IgD-negative memory B cell (primary cell): ENCODE measurements at regions not wholly inside any gene's neighbourhood (a gene's known extent, or its start where the extent isn't known, plus 50 kb on each side); places are given as distances from the start of the nearest gene placed in this dataset.
"Not testable (repeated sequence)": the region's sequence is repeated elsewhere in the genome, so short reads cannot be mapped to it uniquely, and the experiment has no call there.

ENCODE experiments used
- H3K27ac Mint-ChIP-seq, 3 donors: one replicate each; pipeline ENCODE4 v1.8.0; 2020 to 2022; ENCODE audit warnings: mild to moderate bottlenecking in 3 of 3, mixed read lengths in 3 of 3, moderate library complexity in 1 of 3
- H3K27me3 Mint-ChIP-seq: one replicate; pipeline ENCODE4 v1.8.0; 2021; ENCODE audit warnings: mixed read lengths
- H3K36me3 Mint-ChIP-seq: one replicate; pipeline ENCODE4 v1.8.0; 2020; ENCODE audit warnings: mild to moderate bottlenecking, mixed read lengths
- H3K4me1 Mint-ChIP-seq, 3 donors: one replicate each; pipeline ENCODE4 v1.8.0; 2020 to 2022; ENCODE audit warnings: mixed read lengths in 3 of 3, mild to moderate bottlenecking in 1 of 3
- H3K4me3 Mint-ChIP-seq, 4 donors: one replicate each; pipeline ENCODE4 v1.8.0; 2020 to 2022; ENCODE audit warnings: mild to moderate bottlenecking in 4 of 4, mixed read lengths in 4 of 4, moderate library complexity in 3 of 4
- H3K9me3 Mint-ChIP-seq, 3 donors: one replicate each; pipeline ENCODE4 v1.8.0; 2020 to 2021; ENCODE audit warnings: mixed read lengths in 3 of 3, mild to moderate bottlenecking in 1 of 3

DNA sequence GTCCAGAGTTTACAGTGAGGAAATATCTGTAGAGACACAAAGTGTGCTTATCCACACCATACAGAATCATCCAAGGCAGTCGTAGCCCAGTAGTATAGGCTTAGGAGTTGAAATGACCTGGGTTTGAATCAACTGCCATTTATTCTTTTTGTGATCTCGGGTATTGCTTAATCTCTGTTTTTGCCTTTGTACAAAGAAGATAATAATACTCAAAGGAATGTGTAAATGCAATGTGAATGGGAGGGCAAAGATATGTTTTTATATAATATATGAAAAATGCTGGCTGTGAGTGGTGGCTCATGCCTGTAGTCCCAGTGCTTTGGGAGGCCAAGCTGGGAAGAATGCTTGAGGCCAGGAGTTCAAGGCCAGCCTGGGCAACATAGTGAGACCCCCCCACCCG lies 141.1 kb downstream of the SPATA31D1 start:
- Mint-ChIP-seq H3K27me3 (no peaks in the 10 kb centered on the region), H3K4me1 (peaks cover 34 to 52% (median 36%) of the 10 kb centered on the region in 3 donors), H3K36me3 (no peaks in the 10 kb centered on the region), H3K9me3 (peaks cover 0 to 2% (median 0%) of the 10 kb centered on the region in 3 donors), H3K27ac (no peak overlapping the region), H3K4me3 (no peak overlapping the region)

GRCh38 chr9:82130331-82131042 lies 141.9 kb downstream of the SPATA31D1 start:
- H3K27ac Mint-ChIP-seq = no peak overlapping the region
- peaks cover 34 to 49% (median 36%) of the 10 kb centered on the region in 3 donors for H3K4me1 Mint-ChIP-seq
- no peaks in the 10 kb centered on the region for H3K36me3 Mint-ChIP-seq
- no peaks in the 10 kb centered on the region for H3K27me3 Mint-ChIP-seq
- no peak overlapping the region for H3K4me3 Mint-ChIP-seq
- H3K9me3 Mint-ChIP-seq = peaks cover 0 to 6% (median 0%) of the 10 kb centered on the region in 3 donors

DNA sequence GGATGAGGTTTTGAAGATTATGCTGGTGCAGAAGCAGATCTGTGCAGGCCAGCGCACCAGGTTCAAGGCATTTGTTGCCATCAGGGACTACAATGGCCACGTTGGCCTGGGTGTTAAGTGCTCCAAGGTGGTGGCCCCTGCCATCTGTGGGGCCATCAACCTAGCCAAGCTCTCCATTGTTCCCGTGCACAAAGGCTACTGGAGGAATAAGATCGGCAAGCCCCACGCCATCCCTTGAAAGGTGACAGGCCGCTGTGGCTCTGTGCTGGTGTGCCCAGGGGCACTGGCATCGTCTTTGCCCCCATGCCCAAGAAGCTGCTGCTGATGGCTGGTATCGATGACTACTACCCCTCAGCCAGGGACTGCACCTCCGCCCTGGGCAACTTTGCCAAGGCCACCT lies 142.5 kb downstream of the SPATA31D1 start:
- Mint-ChIP-seq H3K36me3 (no peaks in the 10 kb centered on the region), H3K4me1 (peaks cover 31 to 46% (median 34%) of the 10 kb centered on the region in 3 donors), H3K27me3 (no peaks in the 10 kb centered on the region), H3K27ac (no peak overlapping the region), H3K4me3 (peak overlapping the region in 1 of 4 donors; percentile 58), H3K9me3 (peaks cover 0 to 11% (median 3%) of the 10 kb centered on the region in 3 donors)

DNA sequence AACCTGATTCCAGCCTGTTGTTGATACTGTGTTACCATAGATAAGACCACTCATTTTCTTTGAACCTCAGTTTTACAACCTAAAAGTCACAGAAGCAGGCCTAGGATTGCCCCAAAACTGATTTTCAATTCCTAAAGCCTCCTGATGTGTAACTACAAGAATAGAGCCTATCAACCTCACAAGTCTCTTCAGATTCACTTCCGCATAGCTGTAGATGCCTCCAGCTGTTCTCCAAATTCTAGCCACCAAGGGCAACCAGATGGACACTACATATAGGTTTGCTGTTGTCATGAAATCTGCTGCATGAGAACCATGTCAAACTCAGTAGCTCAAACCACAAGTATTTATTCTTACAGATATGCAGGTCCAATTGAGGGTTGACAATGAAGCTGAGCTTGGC lies 143.5 kb downstream of the SPATA31D1 start:
- Mint-ChIP-seq H3K27ac (peak overlapping the region in 1 of 3 donors; percentile 33), H3K27me3 (no peaks in the 10 kb centered on the region), H3K4me1 (peaks cover 25 to 38% (median 27%) of the 10 kb centered on the region in 3 donors), H3K36me3 (no peaks in the 10 kb centered on the region), H3K4me3 (no peak overlapping the region), H3K9me3 (peaks cover 0 to 16% (median 4%) of the 10 kb centered on the region in 3 donors)

DNA sequence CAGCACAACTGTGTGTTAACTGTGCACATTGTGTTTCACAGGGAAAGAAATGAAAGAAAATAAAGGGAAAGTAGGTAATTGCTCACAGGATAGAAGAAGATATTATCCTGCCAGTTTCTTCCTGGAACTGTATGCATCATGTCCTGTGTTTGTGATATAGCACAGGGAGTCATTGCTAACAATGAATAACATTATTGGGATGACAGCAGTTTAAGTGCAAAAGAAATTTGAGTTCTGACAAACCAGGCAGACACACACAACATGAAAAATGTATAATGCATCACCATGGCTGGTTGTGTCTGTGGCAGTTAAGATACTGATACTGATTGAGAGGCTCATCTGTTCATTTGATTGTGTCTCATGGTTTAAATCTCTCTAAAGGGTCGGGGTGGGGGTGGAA lies 145.4 kb downstream of the SPATA31D1 start:
- Mint-ChIP-seq H3K9me3 (peaks cover 0 to 16% (median 7%) of the 10 kb centered on the region in 3 donors), H3K4me1 (peaks cover 5 to 19% (median 8%) of the 10 kb centered on the region in 3 donors), H3K27ac (no peak overlapping the region), H3K27me3 (no peaks in the 10 kb centered on the region), H3K36me3 (no peaks in the 10 kb centered on the region), H3K4me3 (no peak overlapping the region)

DNA sequence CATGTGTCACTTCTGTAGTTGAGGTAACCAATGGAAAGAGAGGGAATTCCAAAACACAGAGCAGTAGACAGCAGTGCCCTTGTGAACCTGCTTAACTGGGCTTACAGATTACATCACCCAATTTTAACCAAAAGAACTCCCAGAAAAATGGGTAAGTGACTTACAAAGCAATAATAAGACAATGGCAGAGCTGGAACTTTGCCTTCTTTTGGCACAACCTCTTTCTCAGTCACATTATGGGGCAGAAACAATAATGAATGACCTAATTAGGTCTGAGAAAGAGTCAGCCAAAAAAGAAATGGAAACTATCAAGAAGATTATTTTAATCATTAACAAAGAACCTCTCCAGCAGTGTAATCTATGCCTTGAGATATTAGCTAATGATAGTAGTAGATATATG lies 146.5 kb downstream of the SPATA31D1 start:
- Mint-ChIP-seq H3K4me1 (peaks cover 5 to 15% (median 5%) of the 10 kb centered on the region in 3 donors), H3K27ac (no peak overlapping the region), H3K27me3 (no peaks in the 10 kb centered on the region), H3K9me3 (peaks cover 0 to 16% (median 7%) of the 10 kb centered on the region in 3 donors), H3K36me3 (no peaks in the 10 kb centered on the region), H3K4me3 (no peak overlapping the region)

DNA sequence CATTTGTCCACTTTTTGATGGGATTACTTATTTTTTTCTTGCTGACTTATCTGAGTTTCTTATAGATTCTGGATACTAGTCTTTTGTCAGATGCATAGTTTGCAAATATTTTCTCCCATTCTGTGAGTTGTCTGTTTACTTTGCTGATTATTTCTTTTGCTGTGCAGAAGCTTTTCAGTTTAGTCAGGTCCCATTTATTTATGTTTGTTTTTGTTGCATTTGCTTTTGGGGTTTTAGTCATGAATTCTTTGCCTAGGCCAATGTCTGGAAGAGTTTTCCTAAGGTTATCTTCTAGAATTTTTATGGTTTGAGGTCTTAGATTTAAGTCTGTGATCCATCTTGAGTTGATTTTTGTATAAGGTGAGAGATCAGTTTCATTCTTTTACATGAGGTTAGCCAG lies 149.5 kb downstream of the SPATA31D1 start:
- peaks cover 0 to 16% (median 7%) of the 10 kb centered on the region in 3 donors for H3K9me3 Mint-ChIP-seq
- H3K27me3 Mint-ChIP-seq, H3K4me3 Mint-ChIP-seq, H3K36me3 Mint-ChIP-seq, H3K4me1 Mint-ChIP-seq, H3K27ac Mint-ChIP-seq: not testable (repeated sequence)

- peaks cover 0 to 2% (median 0%) of the 10 kb centered on the region in 3 donors for H3K4me1 Mint-ChIP-seq
- no peaks in the 10 kb centered on the region for H3K36me3 Mint-ChIP-seq
- H3K27ac Mint-ChIP-seq = peak overlapping the region in 1 of 3 donors; percentile 33
- no peak overlapping the region for H3K4me3 Mint-ChIP-seq
- H3K27me3 Mint-ChIP-seq = peaks cover 4% of the 10 kb centered on the region
- H3K9me3 Mint-ChIP-seq = peaks cover 0 to 10% (median 9%) of the 10 kb centered on the region in 3 donors
Measured at GRCh38 chr9:82140471-82140870, 151.9 kb downstream of the SPATA31D1 start.

DNA sequence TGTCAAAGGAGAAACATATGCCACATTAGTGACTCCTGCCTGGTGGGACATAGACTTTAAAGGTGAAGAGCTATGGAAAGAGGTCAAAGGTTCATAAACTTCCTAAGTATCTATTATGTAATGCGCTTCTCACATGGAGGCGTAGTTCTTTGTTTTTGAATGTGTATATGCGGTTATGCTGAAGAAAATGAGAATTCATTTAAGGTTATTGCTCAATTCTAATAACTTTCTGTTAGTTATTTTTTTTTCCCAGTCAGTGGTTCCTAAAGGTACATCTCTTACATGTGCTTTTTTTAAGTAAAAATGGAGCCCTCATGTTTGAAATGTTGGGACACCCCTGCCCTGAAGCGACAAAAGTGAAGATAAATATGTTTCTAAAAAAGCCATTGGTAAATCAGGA lies 156.2 kb downstream of the SPATA31D1 start:
- peaks cover 0 to 7% (median 0%) of the 10 kb centered on the region in 3 donors for H3K4me1 Mint-ChIP-seq
- peaks cover 0 to 2% (median 0%) of the 10 kb centered on the region in 3 donors for H3K9me3 Mint-ChIP-seq
- no peaks in the 10 kb centered on the region for H3K36me3 Mint-ChIP-seq
- no peak overlapping the region for H3K4me3 Mint-ChIP-seq
- peaks cover 4% of the 10 kb centered on the region for H3K27me3 Mint-ChIP-seq
- no peak overlapping the region for H3K27ac Mint-ChIP-seq

DNA sequence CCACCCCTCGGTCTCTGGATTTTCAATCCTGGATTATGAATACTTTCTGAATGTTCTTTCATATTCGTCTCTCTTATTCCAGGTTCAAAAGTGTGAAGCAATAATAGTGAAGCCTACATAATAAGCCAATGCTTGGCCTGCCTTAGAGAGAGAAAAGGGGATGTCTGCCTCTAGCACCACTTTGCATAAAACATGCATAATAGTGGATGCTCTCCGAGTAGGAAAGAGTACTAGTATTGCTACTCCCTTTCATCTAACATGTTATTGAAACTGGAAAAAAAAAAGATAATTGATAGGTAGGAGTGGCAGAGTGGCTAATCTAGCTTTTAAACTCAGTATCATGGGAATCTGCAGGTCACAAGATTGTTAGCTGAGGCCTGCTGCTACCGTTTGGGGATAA lies 158.1 kb downstream of the SPATA31D1 start:
- Mint-ChIP-seq H3K4me1 (peaks cover 0 to 7% (median 0%) of the 10 kb centered on the region in 3 donors), H3K27me3 (peaks cover 6% of the 10 kb centered on the region), H3K36me3 (no peaks in the 10 kb centered on the region), H3K9me3 (peaks cover 0 to 2% (median 0%) of the 10 kb centered on the region in 3 donors), H3K27ac (no peak overlapping the region), H3K4me3 (no peak overlapping the region)

DNA sequence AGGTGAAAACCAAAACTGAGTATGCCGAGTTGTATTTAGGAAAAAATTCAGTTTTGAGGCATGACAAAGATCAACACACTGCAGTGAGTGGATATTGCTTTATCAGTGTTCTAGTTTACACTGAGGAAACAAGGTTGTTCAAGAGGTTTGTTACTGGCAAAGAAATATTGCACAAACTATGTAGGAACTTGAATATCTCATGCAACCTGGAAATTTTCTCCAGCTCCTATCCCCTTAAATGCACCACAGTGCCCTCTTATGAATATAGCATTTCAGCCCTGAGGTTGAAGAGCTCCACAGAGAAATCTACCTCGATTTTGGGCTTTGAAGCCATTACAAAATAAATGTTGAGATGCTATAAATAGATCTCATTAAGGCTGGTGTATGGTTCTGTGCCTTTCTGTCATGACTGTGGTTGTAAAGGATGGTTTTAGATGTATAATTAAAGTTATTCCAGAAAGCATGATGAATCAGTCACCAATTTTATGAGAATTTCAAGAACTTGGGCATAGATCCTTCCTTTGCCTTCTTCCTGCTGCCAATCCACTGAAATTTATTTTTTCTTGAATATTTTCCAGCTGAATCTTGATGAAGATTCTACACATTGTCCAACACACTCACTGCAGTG lies 159.3 kb downstream of the SPATA31D1 start:
- Mint-ChIP-seq H3K4me1 (peaks cover 0 to 7% (median 1%) of the 10 kb centered on the region in 3 donors), H3K27me3 (peaks cover 6% of the 10 kb centered on the region), H3K36me3 (no peaks in the 10 kb centered on the region), H3K9me3 (peaks cover 0 to 2% (median 0%) of the 10 kb centered on the region in 3 donors), H3K27ac (no peak overlapping the region), H3K4me3 (no peak overlapping the region)

- no peak overlapping the region for H3K4me3 Mint-ChIP-seq
- peaks cover 6% of the 10 kb centered on the region for H3K27me3 Mint-ChIP-seq
- no peaks in the 10 kb centered on the region for H3K36me3 Mint-ChIP-seq
- H3K4me1 Mint-ChIP-seq = peaks cover 0 to 9% (median 4%) of the 10 kb centered on the region in 3 donors
- H3K27ac Mint-ChIP-seq = no peak overlapping the region
- peaks cover 0 to 2% (median 0%) of the 10 kb centered on the region in 3 donors for H3K9me3 Mint-ChIP-seq
Measured at GRCh38 chr9:82148426-82148810, 159.8 kb downstream of the SPATA31D1 start.

DNA sequence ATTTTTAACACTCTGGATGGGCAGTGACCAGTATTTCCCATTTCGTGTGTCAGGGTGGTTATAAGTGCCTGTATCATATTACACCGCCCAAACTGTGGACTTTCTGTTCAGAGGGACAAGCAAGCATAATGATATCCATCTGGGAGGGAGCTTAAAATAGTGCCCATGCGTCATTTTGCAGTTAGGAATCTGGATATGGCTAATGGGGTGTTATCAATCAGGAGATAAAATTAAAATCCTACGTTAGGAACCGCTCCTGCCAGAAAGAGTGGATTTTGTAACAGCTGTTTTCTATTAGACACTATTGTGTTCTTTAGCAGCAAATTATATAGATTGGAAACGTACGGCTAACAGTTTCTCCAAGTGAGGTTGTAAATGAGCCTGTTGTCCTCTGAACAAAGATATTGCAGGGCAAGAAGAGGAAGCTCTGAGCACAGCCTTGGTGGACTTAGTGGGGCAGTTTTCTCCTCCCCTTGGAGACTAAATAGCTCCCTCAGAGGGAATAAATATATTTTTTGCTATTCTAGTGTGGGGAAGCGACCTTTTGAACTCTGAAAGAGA lies 160.4 kb downstream of the SPATA31D1 start:
- no peaks in the 10 kb centered on the region for H3K36me3 Mint-ChIP-seq
- peaks cover 6% of the 10 kb centered on the region for H3K27me3 Mint-ChIP-seq
- peaks cover 0 to 9% (median 4%) of the 10 kb centered on the region in 3 donors for H3K4me1 Mint-ChIP-seq
- H3K9me3 Mint-ChIP-seq = peaks cover 0 to 2% (median 0%) of the 10 kb centered on the region in 3 donors
- no peak overlapping the region for H3K4me3 Mint-ChIP-seq
- no peak overlapping the region for H3K27ac Mint-ChIP-seq

DNA sequence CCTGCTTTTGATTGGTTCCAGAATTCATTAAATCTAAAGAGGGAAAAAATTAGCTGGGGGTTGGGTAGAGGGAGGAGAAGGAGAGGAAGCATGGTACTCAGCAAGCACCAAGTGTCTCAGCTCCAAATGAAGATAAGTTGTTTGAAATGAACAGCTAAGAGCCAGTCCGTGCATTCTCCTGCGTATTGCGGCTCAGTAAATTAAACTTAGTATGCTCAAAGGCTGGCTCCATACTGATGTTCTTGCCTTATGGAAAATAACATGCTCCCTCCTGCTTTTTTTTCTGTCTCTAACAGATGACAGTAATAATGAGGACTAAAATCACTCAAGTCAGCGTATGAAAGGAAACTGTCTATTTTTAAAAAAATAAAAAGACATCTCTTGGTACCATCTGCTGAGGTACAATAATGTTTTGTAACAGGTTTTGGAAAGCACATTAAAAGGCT lies 161.0 kb downstream of the SPATA31D1 start:
- H3K9me3 Mint-ChIP-seq = peaks cover 0 to 2% (median 0%) of the 10 kb centered on the region in 3 donors
- H3K4me1 Mint-ChIP-seq = peaks cover 0 to 11% (median 7%) of the 10 kb centered on the region in 3 donors
- H3K36me3 Mint-ChIP-seq = no peaks in the 10 kb centered on the region
- no peak overlapping the region for H3K27ac Mint-ChIP-seq
- H3K4me3 Mint-ChIP-seq = no peak overlapping the region
- H3K27me3 Mint-ChIP-seq = peaks cover 4% of the 10 kb centered on the region

DNA sequence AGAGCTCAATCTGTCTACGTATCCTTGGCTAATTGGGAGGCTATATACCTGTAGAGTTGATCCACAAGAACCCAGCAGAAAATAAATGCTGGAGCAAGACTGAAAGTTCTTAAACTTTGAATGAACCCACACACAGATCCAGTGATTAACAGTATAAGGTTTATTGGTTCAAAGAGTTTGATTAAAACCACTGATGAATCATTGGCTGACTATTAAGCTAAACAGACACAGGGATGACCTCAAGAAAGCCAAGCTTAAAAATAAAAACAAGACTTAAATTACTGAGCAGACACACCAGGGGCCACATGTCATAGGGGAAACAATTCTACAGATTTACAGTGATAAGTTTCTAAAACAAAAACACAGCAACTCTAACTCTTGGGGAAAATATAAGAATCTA lies 163.6 kb downstream of the SPATA31D1 start:
- Mint-ChIP-seq H3K9me3 (no peaks in the 10 kb centered on the region), H3K27ac (no peak overlapping the region), H3K36me3 (no peaks in the 10 kb centered on the region), H3K4me1 (peaks cover 0 to 15% (median 11%) of the 10 kb centered on the region in 3 donors), H3K4me3 (no peak overlapping the region), H3K27me3 (peaks cover 2% of the 10 kb centered on the region)
